Renal pelvis (tissue), 1 donor: ENCODE measurements at regions not wholly inside any gene's neighbourhood (a gene's known extent, or its start where the extent isn't known, plus 50 kb on each side); places are given as distances from the start of the nearest gene placed in this dataset.
"Not testable (repeated sequence)": the region's sequence is repeated elsewhere in the genome, so short reads cannot be mapped to it uniquely, and the experiment has no call there.

ENCODE experiments used
- DNase-seq: peaks from one replicate; pipeline ENCODE4 v3.0.0-alpha.2; 2013

DNA sequence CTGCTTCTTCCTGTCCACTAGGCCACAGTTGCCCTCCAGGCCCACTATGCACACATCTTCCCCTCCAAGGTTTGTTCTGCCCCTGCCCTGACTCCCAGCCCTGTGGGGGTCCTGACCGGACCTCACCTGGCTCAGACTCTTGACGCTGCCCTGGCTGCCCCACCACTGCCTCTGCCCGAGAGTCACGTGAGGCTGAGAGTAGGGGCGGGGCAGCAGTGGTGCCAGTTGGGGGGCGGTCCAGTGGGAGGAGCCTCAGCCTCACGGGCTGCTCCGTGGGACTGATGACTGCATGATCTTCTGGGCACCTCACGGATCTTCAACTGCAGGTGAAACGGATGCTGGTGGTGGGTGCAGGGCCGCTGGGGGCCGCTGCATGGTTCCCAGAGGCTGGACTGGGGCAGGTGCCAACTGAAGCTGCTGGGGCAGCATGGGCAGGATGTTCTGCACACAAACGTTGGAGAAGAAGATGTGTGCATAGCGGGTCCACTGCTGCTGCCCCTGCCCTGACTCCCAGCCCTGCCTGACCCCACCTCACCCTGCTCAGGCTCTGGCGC lies 77.6 kb downstream of the HHIPL2 start:
- not testable (repeated sequence) for DNase-seq

DNA sequence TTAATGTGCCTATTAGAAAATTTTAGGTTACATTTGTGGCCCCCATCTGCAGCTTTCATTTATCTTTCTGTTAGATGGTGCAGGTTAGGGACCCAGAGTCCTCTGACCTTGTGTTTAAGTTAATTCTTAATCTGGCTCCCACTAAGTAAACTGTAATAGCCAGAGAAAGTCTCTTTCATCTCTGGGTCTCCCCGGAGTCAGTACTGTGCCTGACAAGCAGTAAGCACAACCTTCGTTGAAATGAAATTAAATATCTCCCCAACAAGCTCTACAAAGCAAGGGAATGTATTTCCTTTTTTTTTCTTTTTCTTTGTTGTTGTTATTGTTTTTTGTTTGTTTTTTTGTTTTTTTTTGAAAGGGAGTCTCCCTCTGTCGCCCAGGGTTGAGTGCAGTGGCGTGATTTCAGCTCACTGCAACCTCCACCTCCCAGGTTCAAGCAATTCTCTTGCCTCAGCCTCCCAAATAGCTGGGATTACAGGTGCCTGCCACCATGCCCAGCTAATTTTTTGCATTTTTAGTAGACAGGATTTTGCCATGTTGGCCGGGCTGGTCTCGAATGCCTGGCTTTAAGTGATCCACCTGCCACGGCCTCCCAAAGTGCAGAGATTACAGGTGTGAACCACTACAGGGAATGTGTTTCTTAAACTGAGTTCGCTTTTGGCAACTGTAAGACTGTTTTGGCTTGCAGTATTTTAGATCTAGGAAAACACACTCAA lies 81.6 kb downstream of the HHIPL2 start:
- no peak for DNase-seq

DNA sequence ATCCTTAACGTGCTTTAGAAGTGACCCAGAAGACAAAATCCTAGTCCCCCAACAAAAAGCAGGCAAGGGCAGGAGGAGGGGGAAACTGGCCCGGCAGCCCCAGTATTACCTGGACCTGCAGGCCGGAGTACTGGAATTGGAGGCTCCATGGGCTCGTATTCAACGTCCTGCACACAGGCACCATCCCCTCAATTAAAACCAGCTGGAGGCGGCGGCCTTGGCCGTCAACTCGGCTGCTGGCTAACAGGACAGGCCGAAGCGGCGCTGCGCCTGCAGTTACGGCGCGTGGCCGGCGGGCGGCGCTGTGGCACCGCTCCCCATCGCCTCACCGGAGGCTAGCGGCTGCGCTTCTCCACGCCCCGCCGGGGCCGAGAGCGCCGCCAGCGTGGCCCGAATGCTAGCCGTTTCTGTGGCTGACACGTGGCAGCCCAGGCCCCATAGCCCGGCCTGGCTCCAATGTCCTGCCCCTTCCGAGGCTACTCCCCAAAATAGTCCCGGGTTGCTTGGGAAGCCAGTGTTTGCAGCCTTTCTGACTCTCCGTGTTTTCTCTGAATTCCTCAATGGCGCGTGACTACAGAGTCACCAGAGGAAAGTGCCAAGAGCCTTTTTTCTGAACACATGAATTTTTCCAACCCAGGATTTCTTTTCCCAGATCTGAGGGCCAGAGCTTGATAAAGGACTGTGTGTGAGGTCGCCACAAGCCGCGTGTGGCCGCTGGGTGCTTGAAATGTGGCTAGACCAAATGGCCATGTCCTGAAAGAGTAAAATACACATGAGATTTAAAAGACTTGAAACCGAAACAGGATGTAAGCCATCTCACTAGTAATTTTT lies 82.5 kb downstream of the HHIPL2 start:
- peak; percentile 87 for DNase-seq

DNA sequence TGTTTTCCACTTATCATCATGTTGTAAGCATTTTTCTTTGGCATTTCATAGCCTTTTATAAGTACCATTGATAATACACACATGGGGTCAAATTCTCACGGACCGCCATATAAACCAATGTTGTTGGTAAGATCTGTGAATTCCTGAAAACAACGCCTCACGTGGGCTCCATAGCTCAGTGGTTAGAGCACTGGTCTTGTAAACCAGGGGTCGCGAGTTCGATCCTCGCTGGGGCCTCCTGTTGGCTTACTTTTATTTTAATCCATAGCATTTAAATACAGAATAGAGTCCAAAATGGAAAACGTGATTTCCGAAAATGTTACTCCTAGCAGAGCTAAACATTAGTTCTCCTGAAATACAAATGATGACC lies 83.1 kb downstream of the HHIPL2 start:
- peak; percentile 39 for DNase-seq

DNA sequence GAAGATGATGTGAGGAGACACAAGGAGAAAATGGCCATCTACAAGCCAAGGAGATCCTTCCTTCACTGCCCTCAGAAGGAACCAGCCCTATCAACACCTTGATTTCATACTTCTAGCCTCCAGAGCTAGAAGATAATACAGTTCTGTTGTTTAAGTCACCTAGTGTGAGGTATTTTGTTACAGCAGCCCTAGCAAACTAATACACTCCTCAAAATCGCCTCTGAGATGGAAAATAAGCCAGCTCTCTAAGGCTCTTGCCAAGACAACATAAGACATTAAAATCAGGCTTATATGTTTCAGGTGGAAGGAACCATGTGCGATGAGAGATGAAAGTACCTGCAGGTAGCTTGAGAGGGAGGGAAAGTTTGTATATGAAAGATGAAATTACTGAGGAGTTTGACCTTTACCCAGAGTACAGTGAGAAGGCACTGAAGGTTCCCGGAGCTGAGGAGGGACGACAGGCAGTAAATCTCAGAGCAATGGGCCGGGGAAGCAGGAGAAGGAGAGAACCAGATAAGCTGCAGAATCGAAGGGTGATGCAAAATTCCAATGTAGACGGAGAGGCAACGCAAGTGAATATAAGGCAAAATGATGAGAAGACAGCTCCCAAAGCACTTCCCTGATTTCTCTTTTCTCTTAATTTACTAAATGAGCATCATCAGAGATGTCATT lies 84.7 kb downstream of the HHIPL2 start:
- no peak for DNase-seq

DNA sequence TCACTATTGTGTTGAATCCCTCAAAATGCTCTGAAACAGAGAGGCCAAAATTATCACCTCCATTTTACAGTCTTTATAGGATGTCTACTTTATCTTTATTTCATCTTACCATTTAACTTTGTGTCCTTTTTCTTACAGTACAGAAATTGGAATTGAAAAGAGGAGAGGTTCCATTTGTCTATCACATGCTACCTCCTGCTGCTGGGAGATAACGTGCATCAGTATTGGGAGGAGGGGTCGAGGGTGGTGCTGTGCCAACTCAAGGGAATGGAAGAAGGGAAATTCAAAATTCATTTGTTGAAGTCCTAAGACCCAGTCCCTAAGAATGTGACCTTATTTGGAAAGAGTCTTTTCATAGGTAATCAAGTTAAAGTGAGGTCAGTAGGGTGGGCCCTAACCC lies 85.3 kb downstream of the HHIPL2 start:
- no peak for DNase-seq

DNA sequence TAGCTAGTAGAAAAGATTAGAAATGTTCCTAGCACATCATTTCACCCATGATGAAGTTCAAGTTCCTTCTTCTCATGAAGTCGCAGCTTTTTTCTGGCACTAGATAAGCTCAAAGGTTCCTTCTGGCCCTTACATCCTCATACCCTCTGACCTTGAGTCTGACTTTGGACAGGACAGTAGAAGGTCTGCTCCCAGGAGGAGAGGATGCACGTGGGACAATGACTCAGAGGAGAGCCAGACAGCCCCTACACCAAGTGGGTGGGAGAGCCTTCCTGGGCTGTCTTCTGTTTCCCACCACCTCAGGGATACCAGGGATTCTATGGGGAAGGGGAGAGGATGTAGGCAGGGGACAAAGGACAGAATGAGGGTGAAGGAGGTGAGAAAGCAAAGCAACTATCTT lies 86.0 kb downstream of the HHIPL2 start:
- no peak for DNase-seq

DNA sequence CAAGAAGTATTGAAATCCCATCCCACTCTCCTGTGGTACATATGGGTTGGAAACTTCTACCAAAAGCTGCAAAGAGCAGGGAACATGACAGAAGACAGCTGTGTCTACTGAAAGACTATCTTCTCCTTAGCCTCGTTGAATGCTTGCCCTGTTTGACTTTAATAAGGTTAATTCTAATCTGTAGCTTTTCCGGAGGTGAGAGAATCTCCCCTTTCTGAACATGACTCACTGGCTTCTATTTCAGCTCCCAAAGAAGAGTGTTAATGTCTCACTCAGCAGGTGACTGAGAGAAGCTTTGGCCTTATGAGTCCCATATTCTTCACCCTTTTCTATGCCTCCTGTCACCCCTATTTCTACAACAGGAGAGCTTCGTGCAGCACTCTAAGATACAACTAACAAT lies 88.3 kb downstream of the HHIPL2 start:
- DNase-seq: no peak

DNA sequence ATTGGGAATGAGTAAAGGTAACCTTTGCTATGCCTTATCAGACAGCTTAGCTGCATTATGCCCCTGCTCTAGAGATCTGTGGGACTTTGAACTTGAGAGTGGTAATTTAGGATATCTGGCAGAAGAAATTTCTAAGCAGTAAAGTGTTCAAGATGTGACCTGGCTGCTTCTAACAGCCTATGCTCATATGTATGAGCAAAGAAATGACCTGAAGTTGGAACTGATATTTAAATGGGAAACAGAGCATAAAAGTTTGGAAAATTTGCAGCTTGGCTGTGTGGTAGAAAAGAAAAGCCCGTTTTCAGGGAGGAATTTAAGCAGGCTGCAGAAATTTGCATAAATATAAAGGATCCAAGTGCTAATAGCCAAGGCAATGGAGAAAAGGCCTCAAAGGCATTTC lies 90.4 kb downstream of the HHIPL2 start:
- no peak for DNase-seq

DNA sequence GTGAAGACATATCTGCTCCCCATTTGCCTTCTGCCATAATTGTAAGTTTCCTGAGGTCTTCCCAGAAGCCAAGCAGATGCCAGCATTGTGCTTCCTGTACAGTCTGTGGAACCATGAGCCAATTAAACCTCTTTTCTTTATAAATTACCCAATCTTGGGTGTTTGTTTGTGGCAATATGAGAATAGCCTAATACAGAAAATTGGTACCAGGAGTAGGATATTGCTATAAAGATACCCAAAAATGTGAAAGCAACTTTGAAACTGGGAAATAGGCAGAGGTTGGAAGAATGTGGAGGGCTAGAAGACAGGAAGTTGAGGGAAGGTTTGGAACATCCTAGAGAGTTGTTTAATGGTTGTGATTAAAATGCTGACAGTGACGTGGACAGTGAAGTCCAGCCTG lies 90.8 kb downstream of the HHIPL2 start:
- DNase-seq: no peak

DNA sequence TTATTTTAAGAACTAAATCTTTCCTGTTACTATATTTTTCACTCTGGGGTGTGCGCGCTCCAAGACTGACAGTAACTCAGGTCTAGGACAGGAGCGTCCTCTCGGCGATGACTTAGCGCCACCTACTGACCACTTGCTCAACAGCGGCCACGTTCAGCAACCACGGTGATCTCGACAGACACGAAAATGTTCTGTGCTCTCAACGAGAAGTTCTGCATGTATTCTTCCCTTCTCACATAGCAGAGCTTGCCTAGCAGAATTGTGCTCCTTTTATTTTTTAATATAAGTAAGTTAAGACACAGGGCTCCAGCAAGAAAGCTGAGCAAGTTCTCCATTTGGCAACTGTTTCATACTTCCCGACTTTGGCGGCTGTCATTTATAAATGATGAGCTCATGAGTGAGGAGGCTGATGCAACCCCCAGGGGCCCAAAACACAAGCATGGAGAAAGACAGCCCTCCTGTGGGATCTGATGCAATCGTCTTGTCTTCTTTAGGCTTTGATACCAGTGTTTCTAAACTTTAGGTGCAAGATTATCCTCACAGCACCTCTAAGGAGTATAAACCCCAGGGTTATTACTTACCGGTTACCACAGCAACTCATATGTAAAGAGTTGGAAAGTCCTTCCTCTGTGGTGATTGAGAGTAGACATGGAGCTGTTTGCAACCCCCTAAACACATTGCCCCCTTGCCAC lies 92.6 kb downstream of the HHIPL2 start:
- DNase-seq: peak; percentile 74

DNA sequence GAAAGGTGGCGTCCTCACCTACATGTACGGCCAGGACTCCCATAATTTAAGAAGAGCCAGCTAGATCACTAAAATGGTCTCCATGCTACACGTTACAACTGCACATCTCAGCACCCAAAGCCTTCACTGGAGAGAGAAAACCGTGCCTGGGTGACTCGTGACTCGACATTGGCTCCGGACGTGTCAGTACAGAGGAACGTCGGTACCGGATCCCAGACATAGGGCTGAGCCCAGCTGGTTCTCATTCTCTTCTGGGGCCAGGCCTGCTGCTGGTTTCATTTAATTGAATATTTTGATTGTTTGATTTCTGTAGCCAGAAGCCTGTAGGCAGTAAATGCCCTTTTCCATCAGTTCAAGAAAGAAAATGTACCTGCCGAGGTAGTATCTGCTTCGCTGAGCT lies 93.1 kb downstream of the HHIPL2 start:
- DNase-seq: no peak

DNA sequence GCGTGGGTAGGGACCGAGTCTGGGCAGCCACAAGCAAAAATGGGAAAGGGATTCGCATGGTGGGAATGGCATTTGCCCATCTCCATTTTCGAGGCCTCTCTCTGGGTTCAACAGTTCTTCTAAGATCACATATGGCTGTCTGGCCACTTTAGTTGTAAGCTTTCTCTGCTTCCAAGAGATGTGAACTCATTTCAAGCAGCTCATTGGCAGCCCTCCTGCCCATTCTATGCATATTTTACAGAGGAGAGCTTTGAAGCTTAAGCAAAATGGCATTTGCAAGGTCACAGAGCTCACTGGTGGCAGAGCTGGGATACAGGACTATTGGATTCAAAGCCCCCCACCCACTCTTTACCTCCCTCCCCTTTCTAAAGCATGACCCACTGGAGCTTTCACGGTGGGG lies 93.7 kb downstream of the HHIPL2 start:
- DNase-seq: no peak

DNA sequence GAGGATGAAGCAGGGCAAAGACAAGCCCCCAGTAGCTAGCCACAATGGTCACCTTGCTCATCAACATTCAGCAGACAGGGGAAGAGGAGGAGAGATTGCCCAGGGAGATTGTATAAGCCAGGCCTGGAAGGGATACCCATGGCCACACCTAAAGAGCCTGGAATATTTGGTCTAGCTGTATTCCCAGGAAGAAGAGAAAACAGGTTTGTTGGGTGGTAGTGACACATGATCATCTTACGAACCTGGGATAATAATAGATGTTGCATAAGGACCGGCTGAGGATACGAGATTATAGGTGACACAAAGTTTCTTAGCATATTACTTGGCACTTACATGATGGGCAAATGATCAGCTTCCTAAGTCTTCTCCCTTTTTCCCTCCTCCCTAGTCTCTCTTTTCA lies 95.9 kb downstream of the HHIPL2 start:
- DNase-seq: no peak

DNA sequence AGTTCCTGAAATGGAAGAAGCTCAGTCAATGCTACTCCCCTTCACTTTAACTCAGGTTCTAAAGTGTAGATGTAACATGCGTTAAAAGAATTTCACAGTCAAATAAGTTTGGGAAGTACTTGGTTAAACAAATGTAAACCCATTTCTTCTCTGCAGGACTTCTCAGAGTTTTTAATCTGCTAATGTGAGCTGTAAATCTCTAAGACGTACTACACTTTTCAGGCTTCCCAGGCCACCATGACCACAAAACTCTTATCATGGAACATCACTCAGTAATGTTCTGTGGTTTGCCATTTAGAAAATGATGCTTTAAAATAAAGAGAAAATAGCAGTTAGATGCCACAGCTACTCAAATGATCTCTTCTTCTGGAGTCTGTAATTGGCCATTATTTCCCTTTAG lies 104.3 kb downstream of the HHIPL2 start:
- no peak for DNase-seq

DNA sequence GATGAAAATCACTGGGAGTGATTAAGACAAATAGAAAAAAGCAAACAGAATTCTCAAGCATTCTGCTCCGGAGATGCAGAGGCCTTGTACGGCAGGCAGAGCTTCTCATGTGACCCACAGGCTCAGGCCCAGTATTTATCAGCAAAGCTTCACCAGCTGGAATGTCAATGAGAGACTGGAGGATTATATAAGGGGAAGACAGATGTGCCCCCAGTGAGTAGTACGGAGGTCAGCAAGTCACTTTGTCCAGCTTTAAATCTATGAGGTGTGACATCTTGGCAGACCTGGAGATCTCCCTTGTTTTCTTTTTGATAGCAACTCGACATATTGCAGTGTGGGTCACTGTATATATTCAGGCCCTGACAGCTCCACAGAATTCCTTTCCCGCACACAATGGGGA lies 106.8 kb downstream of the HHIPL2 start:
- peak; percentile 27 for DNase-seq

DNA sequence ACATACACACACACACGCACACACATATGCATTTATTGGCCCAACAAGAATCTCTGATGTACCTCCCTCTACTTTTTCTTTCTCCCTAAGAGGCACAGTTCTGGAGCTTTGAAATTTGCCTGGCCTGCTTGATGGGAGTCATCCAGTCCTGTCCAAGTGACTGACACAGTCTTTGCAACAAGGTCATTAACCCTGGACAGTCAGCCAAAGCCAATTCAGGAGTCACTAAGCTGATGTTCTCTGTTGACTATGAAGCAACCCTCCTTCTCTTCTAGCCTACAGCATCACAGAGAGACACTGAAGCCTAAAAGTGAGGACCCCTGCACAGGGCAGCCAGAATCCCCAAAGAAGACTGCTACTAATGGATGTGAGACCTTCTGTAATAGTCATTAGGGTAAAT lies 123.1 kb downstream of the HHIPL2 start:
- no peak for DNase-seq

DNA sequence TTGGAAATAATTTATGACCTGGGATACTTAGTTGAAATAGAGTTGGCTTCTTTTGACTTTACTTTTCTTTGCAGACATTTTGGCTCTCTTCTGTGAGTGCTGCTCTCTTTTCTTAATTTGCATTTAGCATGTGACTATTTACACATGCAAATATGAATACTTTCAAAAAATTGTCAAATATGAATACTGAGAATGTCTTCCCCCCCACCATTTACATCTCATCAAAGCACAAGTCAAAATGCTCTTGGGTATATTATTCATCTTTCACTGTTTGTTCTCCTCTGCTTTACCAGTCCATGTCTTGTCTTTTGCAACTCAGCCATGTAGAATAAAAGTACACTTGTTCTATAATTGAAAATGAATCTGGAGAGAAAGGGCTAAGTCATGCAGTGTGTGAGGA lies 126.5 kb downstream of the HHIPL2 start:
- DNase-seq: no peak

DNA sequence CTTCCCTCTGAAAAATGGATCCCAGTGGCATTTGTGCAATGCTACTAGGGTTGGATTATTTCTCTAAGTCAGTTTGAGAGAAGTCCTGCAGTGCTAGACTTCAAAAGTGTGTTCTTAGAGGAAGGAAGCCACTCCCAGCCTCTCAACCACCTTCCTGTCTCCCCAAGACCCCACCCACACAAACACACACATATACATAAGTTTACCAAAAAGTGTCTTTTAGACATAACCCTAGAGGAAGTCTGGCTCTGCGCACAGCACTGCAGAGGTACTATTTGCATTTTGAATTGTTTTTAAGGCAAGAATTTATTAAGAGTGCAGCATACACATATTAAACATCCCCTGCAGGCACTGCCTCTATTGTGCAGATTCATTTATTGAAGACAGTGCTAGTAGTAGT lies 127.3 kb downstream of the HHIPL2 start:
- DNase-seq: no peak

DNA sequence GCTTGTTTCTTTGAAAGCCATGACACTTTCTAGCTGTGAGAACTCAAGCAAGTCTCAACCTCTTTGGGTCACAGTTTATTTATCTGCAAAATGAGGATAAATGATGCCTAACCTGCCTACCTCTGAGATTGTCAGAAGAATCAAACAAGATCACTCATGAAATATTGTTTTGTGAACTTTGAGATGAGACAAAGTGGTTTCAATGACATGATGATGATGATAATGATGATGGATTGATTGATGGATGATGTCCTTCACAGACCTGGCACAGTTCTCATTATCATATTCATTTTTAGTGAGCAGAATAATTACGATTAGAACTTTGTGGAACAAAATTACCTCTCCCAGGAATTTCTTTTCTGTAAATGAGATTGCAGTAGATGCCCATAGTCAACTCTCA lies 129.2 kb downstream of the HHIPL2 start:
- no peak for DNase-seq

DNA sequence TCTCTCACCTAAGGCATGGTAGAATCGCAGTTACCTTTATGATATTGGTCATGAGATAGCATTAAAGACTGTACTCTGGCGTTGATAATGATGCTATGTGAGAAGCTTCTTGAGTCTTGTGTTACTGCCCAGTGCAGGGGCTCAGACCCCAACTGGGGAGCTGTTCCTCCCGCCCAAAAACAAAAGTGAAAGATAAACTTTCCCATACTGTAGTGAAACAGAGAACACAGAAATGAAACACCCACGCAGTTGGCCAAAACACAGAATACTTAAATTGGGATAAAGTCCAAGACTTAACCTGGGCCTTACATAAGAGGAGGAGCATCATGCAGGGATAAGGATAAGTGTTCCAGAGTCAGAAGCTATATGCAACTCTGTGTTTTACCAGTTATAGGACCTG lies 130.6 kb downstream of the HHIPL2 start:
- DNase-seq: no peak
